ENCODE measurements at regions not wholly inside any gene's neighbourhood (a gene's known extent, or its start where the extent isn't known, plus 50 kb on each side); places are given as distances from the start of the nearest gene placed in this dataset.

GRCh38 chr5:54927097-54927746 lies 58.2 kb downstream of the ESM1 start:
- TF ChIP-seq EP300 (IDR thresholded peaks at IDR 0.05), result no peak
- TF ChIP-seq POLR2A (IDR thresholded peaks at IDR 0.05; ENCODE audit: low read depth), result no peak
- TF ChIP-seq, protein P1, sequence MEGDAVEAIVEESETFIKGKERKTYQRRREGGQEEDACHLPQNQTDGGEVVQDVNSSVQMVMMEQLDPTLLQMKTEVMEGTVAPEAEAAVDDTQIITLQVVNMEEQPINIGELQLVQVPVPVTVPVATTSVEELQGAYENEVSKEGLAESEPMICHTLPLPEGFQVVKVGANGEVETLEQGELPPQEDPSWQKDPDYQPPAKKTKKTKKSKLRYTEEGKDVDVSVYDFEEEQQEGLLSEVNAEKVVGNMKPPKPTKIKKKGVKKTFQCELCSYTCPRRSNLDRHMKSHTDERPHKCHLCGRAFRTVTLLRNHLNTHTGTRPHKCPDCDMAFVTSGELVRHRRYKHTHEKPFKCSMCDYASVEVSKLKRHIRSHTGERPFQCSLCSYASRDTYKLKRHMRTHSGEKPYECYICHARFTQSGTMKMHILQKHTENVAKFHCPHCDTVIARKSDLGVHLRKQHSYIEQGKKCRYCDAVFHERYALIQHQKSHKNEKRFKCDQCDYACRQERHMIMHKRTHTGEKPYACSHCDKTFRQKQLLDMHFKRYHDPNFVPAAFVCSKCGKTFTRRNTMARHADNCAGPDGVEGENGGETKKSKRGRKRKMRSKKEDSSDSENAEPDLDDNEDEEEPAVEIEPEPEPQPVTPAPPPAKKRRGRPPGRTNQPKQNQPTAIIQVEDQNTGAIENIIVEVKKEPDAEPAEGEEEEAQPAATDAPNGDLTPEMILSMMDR (IDR thresholded peaks at IDR 0.05), result no peak

Data from esophagus muscularis mucosa (tissue), 4 donors.